ENCODE measurements at regions not wholly inside any gene's neighbourhood (a gene's known extent, or its start where the extent isn't known, plus 50 kb on each side); places are given as distances from the start of the nearest gene placed in this dataset.

GRCh38 chr1:214842856-214843255, 239.7 kb upstream of the KCNK2 start:
- TF ChIP-seq CTCF (IDR thresholded peaks at IDR 0.05) (no peak), POLR2A (IDR thresholded peaks at IDR 0.05) (no peak)
